MCF 10A (cell line): ENCODE measurements at regions not wholly inside any gene's neighbourhood (a gene's known extent, or its start where the extent isn't known, plus 50 kb on each side); places are given as distances from the start of the nearest gene placed in this dataset.

Experiments
- BruUV-seq: library from RNA; stranded (reverse); fragments of 400-500 nt; replicated peaks from 2 replicates; lab custom pipeline; 2021; lab: Mats Ljungman, UMichigan
- CTCF ChIA-PET: fragments of 300-600 bp; sonication (Branson Sonifier 250); formaldehyde crosslinking; extraction: SDS; loops from one replicate; lab custom pipeline; 2021; ENCODE audit warnings: antibody characterized with exemption, inconsistent platforms; lab: Yijun Ruan, JAX
- POLR2A ChIA-PET: fragments of 300-600, 350-650 bp; sonication (Branson Sonifier 250); formaldehyde crosslinking; extraction: SDS; loops from one replicate; lab custom pipeline; 2020; ENCODE audit warnings: antibody characterized with exemption, inconsistent platforms; lab: Yijun Ruan, JAX
- DNase-seq: peaks from one replicate; pipeline ENCODE4 v3.0.0-alpha.2; 2018; ENCODE audit not compliant: unreplicated experiment
- H3K27ac Mint-ChIP-seq: one replicate; pipeline ENCODE4 v1.8.0; 2022; ENCODE audit warnings: mild to moderate bottlenecking, low read depth, mixed read lengths; ENCODE audit not compliant: unreplicated experiment
- H3K27me3 Mint-ChIP-seq: one replicate; pipeline ENCODE4 v1.8.0; 2022; ENCODE audit warnings: mixed read lengths; ENCODE audit not compliant: insufficient read depth, unreplicated experiment
- H3K36me3 Mint-ChIP-seq: one replicate; pipeline ENCODE4 v1.8.0; 2022; ENCODE audit warnings: mild to moderate bottlenecking, moderate library complexity, mixed read lengths; ENCODE audit not compliant: insufficient read depth, unreplicated experiment
- H3K4me1 Mint-ChIP-seq: one replicate; pipeline ENCODE4 v1.8.0; 2022; ENCODE audit warnings: mixed read lengths; ENCODE audit not compliant: insufficient read depth, unreplicated experiment
- H3K4me3 Mint-ChIP-seq: one replicate; pipeline ENCODE4 v1.8.0; 2022; ENCODE audit warnings: mild to moderate bottlenecking, moderate library complexity, mixed read lengths; ENCODE audit not compliant: unreplicated experiment
- H3K9me3 Mint-ChIP-seq: one replicate; pipeline ENCODE4 v1.8.0; 2022; ENCODE audit warnings: mixed read lengths; ENCODE audit not compliant: unreplicated experiment
- intact Hi-C: fragments of 100-400 bp; cut with micrococcal nuclease; formaldehyde crosslinking; loops from 2 replicates; pipeline ENCODE4 v1.14.1; 2022
- TF ChIP-seq, protein P1 (sequence below): fragments of 200-600 bp; IDR thresholded peaks from one replicate; pipeline ENCODE4 v1.8.0; 2022; ENCODE audit warnings: antibody characterized with exemption, mild to moderate bottlenecking; ENCODE audit not compliant: unreplicated experiment

DNA sequence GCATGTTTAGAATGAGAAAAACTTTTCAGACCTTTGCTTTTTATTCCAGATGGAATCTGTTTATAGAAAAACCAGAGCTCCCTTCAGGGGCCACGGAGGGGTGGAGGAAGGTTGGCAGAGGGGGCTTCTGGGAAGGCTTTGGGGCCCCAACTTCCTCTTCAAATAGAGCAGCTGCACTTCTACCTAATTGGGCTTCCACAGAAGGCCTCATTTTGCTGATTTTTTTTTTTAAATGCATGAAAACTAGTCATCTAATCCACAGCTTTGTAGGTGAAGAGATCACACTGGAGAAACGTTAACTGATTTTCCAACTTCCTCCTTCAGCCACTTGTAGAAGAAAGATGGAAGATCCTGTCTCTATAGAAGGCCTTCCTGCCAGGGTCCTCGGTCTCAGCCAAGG, 181.8 kb downstream of the BCL11A start:
- no peak for DNase-seq
- Mint-ChIP-seq H3K4me3 (no peak overlapping the region), H3K4me1 (no peaks in the 10 kb centered on the region), H3K9me3 (no peaks in the 10 kb centered on the region), H3K27ac (no peak overlapping the region), H3K36me3 (no peaks in the 10 kb centered on the region), H3K27me3 (no peaks in the 10 kb centered on the region)
- intact Hi-C loops = no loop called here
- CTCF ChIA-PET = interaction anchor here (0.5 to 0.6 kb wide), 2 partner anchors 306 to 1672 kb away, joined by 3 to 5 read pairs; no protein-coding TSS in a partner anchor
- no TSS peak for BruUV-seq
- TF ChIP-seq, protein P1, sequence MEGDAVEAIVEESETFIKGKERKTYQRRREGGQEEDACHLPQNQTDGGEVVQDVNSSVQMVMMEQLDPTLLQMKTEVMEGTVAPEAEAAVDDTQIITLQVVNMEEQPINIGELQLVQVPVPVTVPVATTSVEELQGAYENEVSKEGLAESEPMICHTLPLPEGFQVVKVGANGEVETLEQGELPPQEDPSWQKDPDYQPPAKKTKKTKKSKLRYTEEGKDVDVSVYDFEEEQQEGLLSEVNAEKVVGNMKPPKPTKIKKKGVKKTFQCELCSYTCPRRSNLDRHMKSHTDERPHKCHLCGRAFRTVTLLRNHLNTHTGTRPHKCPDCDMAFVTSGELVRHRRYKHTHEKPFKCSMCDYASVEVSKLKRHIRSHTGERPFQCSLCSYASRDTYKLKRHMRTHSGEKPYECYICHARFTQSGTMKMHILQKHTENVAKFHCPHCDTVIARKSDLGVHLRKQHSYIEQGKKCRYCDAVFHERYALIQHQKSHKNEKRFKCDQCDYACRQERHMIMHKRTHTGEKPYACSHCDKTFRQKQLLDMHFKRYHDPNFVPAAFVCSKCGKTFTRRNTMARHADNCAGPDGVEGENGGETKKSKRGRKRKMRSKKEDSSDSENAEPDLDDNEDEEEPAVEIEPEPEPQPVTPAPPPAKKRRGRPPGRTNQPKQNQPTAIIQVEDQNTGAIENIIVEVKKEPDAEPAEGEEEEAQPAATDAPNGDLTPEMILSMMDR = no peak
- POLR2A ChIA-PET = no interaction called here

GRCh38 chr2:60371219-60371618, 182.2 kb downstream of the BCL11A start:
- no TSS peak for BruUV-seq
- POLR2A ChIA-PET = no interaction called here
- Mint-ChIP-seq H3K27ac (no peak overlapping the region), H3K9me3 (no peaks in the 10 kb centered on the region), H3K36me3 (no peaks in the 10 kb centered on the region), H3K4me3 (no peak overlapping the region), H3K4me1 (no peaks in the 10 kb centered on the region), H3K27me3 (no peaks in the 10 kb centered on the region)
- no peak for DNase-seq
- intact Hi-C loops = no loop called here
- TF ChIP-seq, protein P1 = no peak
- CTCF ChIA-PET = interaction anchor here (0.6 kb wide), 1 partner anchor 305 kb away, joined by 5 read pairs; no protein-coding TSS in a partner anchor

- POLR2A ChIA-PET = no interaction called here
- BruUV-seq = no TSS peak
- H3K27ac Mint-ChIP-seq = no peak overlapping the region
- CTCF ChIA-PET = no interaction called here
- H3K36me3 Mint-ChIP-seq = no peaks in the 10 kb centered on the region
- TF ChIP-seq, protein P1 = no peak
- H3K9me3 Mint-ChIP-seq = no peaks in the 10 kb centered on the region
- intact Hi-C loops = no loop called here
- no peaks in the 10 kb centered on the region for H3K27me3 Mint-ChIP-seq
- H3K4me3 Mint-ChIP-seq = no peak overlapping the region
- no peaks in the 10 kb centered on the region for H3K4me1 Mint-ChIP-seq
- DNase-seq = no peak
Observed at GRCh38 chr2:60370814-60371213, 182.6 kb downstream of the BCL11A start.

DNA sequence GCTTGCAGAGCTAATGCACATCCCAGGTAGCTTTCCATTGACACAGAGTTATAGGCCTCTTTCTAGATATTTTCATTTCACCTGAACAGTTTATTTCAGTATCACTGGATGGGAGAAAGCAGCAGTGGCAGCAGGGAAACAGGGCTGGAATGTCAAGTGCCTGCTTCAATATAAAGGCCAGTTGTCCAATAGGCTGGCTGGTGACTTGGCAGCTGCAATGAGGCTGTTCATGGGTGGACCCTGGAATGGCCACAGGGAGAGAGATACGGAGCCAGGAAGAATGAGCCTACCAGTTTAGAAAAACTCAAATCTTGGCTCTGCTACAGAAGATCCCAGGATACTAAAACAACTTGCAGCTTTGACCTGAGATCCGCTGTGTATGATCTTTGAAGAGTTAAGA, 185.0 kb downstream of the BCL11A start:
- H3K27ac Mint-ChIP-seq = no peak overlapping the region
- CTCF ChIA-PET = no interaction called here
- H3K27me3 Mint-ChIP-seq = no peaks in the 10 kb centered on the region
- POLR2A ChIA-PET = no interaction called here
- DNase-seq = no peak
- no peaks in the 10 kb centered on the region for H3K9me3 Mint-ChIP-seq
- intact Hi-C loops = no loop called here
- no TSS peak for BruUV-seq
- TF ChIP-seq, protein P1 = no peak
- no peak overlapping the region for H3K4me3 Mint-ChIP-seq
- no peaks in the 10 kb centered on the region for H3K36me3 Mint-ChIP-seq
- H3K4me1 Mint-ChIP-seq = no peaks in the 10 kb centered on the region
